SJSA1 (cell line): ENCODE measurements at regions not wholly inside any gene's neighbourhood (a gene's known extent, or its start where the extent isn't known, plus 50 kb on each side); places are given as distances from the start of the nearest gene placed in this dataset.
"Not testable (repeated sequence)": the region's sequence is repeated elsewhere in the genome, so short reads cannot be mapped to it uniquely, and the experiment has no call there.

Source experiments
- DNase-seq, 2 experiments: peaks; one replicate each; pipeline ENCODE4 v3.0.0-alpha.2; 2015 to 2020; ENCODE audit warnings: low spot score in 2 of 2, low read depth in 1 of 2
- H3K27ac ChIP-seq: fragments of 250-450 bp; sonication (Bioruptor Pico); 2 replicates; pipeline ENCODE4 v1.5.1; 2020; ENCODE audit warnings: mild to moderate bottlenecking, moderate library complexity
- H3K27me3 ChIP-seq: fragments of 250-450 bp; sonication (Bioruptor Pico); replicated peaks from 2 replicates; pipeline ENCODE4 v1.5.1; 2020; ENCODE audit warnings: mild to moderate bottlenecking, moderate library complexity
- H3K36me3 ChIP-seq: fragments of 250-450 bp; sonication (Bioruptor Pico); 2 replicates; pipeline ENCODE4 v1.5.1; 2020; ENCODE audit warnings: mild to moderate bottlenecking
- H3K4me1 ChIP-seq: fragments of 250-450 bp; sonication (Bioruptor Pico); replicated peaks from 2 replicates; pipeline ENCODE4 v1.6.1; 2021; ENCODE audit warnings: mild to moderate bottlenecking
- H3K4me3 ChIP-seq: fragments of 250-450 bp; sonication (Bioruptor Pico); 2 replicates; pipeline ENCODE4 v1.5.1; 2020; ENCODE audit warnings: mild to moderate bottlenecking
- H3K9me3 ChIP-seq: fragments of 250-450 bp; sonication (Bioruptor Pico); replicated peaks from 2 replicates; pipeline ENCODE4 v1.5.1; 2020; ENCODE audit warnings: mild to moderate bottlenecking

DNA sequence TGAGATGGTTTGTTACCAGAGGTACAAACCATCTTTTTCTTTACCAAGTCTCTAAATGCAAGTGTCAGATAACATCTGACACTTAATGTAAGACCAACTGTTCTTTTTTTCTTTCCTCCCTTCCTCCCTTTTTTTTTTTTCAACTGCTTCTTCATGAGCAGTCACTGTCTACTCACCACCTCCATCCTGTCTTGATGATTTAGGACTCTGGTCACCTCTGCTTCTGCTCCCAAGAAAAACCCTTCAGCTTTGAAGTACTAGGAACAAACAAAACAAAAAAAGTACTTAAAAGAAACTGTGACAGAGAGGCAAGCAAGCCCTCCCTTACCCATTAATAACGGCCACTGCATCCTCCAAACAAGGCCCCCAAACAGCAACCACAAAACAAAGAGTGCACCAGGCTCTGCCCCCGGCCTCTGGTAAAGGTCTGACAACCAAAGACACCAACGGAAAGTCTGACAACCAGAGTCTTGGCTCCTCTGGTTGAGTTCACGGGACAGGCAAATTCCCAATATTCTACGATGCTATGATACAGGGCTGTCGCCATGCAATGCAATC, 141.0 kb downstream of the ARL4C start:
- no peak overlapping the region for H3K4me3 ChIP-seq
- no peaks in the 10 kb centered on the region for H3K36me3 ChIP-seq
- no peaks in the 10 kb centered on the region for H3K27me3 ChIP-seq
- no peaks in the 10 kb centered on the region for H3K9me3 ChIP-seq
- no peak overlapping the region for H3K27ac ChIP-seq
- DNase-seq = no peak
- no peaks in the 10 kb centered on the region for H3K4me1 ChIP-seq

DNA sequence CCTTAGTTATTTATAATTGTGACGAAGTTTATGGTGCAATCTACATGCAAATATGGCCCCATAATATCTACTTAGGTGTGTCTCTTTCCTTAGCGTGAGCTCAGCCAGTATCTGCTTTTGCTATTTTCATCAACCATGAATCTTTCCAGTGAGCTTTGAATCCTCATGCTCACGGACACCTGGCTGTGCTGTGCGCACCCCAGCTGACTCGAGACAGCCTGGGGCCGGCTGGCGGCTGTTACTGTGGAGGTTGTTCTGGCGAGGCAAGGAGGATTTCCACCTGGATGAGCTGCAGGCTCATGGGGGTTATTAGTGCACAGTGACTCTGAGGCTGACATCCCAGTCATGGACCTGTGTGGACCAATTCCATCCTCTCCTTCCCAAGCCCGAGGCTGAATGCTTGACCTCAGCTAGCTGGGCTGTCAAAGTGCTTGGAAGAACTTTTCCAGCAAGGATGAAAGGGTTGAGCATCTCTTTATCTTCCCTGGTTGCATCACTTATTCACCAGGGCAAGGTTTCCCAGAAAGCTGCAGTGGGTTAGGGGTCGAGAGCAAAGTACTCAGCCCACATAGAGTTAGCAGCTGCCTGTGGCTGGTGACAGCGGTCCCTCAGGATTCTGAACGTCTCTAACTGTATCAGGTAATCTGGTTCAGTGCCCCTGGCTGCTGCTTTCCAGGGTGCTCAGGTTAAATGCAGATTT, 141.7 kb downstream of the ARL4C start:
- no peaks in the 10 kb centered on the region for H3K36me3 ChIP-seq
- no peaks in the 10 kb centered on the region for H3K4me1 ChIP-seq
- H3K9me3 ChIP-seq = no peaks in the 10 kb centered on the region
- no peak overlapping the region for H3K27ac ChIP-seq
- no peak for DNase-seq
- no peaks in the 10 kb centered on the region for H3K27me3 ChIP-seq
- no peak overlapping the region for H3K4me3 ChIP-seq

DNA sequence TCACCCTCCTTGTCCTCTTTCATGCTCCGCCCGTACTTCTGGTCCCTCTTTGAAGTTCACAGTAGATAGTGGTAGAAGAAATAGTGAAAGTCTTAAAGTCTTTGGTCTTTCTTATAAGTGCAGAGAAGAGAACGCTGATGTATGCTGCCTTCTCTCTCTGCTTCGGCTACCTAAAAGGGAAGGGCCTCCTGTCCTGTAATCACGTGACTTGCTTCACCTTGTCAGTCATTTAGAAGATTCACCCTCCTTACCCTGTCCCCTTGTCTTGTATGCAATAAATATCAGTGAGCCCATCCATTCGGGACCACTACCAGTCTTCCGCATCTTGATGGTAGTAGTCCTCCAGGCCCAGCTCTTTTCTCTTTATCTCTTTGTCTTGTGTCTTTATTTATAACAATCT, 144.6 kb downstream of the ARL4C start:
- Histone ChIP-seq H3K4me3 (no peak overlapping the region), H3K27me3 (no peaks in the 10 kb centered on the region), H3K4me1 (no peaks in the 10 kb centered on the region), H3K27ac (no peak overlapping the region), H3K9me3 (no peaks in the 10 kb centered on the region), H3K36me3 (no peaks in the 10 kb centered on the region)
- DNase-seq = no peak

DNA sequence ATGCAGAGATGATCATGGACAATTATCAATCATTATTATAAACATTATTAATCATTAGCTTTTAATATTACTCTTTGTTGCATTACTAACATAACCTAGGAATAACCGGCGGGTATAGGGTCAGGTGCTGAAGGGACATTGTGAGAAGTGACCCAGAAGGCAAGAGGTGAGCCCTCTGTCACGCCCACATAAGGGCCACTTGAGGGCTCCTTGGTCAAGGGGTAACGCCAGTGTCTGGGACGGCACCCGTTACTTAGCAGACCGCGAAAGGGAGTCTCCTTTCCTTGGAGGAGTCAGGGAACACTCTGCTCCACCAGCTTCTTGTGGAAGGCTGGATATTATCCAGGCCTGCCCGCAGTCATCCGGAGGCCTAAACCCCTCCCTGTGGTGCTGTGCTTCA, 145.0 kb downstream of the ARL4C start:
- not testable (repeated sequence) for H3K9me3 ChIP-seq, H3K36me3 ChIP-seq, H3K4me1 ChIP-seq, H3K4me3 ChIP-seq, DNase-seq, H3K27ac ChIP-seq, H3K27me3 ChIP-seq

DNA sequence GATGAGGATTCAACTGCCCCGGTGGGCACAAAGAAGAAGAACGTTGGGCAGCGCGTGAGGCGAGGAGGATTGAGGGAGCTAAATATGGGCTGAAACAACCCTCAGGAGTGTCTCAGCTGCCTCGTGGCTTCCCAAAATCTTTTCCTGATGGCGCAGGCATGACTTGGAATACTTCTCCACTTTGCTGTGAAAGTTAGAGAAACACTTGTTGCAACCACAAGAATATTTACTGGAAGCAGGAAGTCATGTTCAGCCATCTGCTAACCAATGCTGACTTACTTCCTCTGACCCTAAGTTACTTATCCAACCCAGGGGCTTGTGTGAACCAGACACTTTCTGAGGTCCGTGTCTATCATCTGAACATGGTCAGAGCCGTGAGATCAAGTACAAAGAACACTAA, 148.8 kb downstream of the ARL4C start:
- Histone ChIP-seq H3K9me3 (no peaks in the 10 kb centered on the region), H3K27ac (no peak overlapping the region), H3K4me3 (no peak overlapping the region), H3K36me3 (no peaks in the 10 kb centered on the region), H3K27me3 (no peaks in the 10 kb centered on the region), H3K4me1 (no peaks in the 10 kb centered on the region; the same call in 1 of the 2 replicates)
- no peak for DNase-seq

DNA sequence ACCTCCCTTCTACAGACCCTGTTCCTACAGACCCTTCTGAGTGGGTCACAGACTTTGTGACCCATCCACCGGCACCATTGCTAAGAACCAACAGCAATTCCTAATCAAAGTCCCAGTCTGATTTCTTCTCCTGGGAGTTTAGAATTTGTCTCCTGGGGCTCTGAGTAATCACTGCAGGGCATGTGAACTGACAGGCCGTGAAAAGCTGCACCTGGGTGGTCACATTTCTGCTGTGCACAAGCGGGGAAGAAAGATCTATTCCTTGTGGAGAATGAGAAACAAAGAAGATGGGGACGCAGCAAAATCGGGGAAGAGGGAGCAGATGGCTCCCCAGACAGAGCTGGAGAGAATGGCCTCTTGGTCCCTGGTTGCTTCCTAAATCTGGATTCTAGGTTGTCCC, 151.0 kb downstream of the ARL4C start:
- Histone ChIP-seq H3K27ac (no peak overlapping the region), H3K4me1 (peaks cover 6% of the 10 kb centered on the region; the same call in 1 of the 2 replicates), H3K27me3 (no peaks in the 10 kb centered on the region), H3K36me3 (no peaks in the 10 kb centered on the region), H3K9me3 (no peaks in the 10 kb centered on the region), H3K4me3 (no peak overlapping the region)
- DNase-seq = peak in 1 of 2 experiments; percentile 38

DNA sequence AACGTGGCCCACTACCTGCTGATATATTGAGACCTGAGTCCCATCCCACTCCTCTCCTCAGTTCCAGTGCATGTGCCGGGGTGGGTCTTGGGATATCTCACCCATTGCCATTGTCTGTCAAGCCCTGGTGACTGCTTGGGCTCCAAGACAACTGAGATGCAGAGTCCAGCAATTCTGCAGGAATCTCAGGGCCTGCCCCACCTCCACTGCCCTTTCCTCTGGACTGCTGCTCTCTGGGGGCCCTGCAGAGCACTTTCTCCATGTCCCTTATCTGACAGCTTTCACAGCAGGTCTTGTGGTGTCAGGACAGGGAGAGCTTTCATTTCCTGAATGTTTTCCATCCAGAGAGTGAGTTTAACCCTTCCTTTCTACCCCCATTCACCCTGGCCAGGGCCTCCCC, 152.9 kb downstream of the ARL4C start:
- peaks cover 6% of the 10 kb centered on the region; the same call in 1 of the 2 replicates for H3K4me1 ChIP-seq
- no peaks in the 10 kb centered on the region for H3K27me3 ChIP-seq
- H3K36me3 ChIP-seq = no peaks in the 10 kb centered on the region
- no peak overlapping the region for H3K4me3 ChIP-seq
- H3K9me3 ChIP-seq = no peaks in the 10 kb centered on the region
- H3K27ac ChIP-seq = no peak overlapping the region
- no peak for DNase-seq

DNA sequence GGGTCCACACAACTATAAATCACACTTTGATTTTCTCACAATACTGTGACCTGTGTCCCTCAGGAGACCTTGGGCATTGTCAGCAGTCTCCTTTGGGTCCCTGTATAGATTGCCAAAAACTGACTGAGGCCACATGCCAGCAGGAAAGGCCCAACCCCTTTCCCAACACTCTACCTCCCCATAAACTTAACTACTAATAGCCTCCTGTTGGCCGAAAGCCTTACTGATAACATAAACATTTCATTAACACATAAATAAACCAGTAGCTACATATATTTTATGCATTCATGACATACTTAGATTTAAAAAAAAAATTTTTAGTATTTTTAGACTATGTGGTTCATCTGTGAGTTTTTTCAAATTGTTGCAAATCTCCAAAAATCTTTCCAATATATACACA, 153.5 kb downstream of the ARL4C start:
- no peaks in the 10 kb centered on the region for H3K27me3 ChIP-seq
- H3K4me1 ChIP-seq = peaks cover 6% of the 10 kb centered on the region; the same call in 1 of the 2 replicates
- H3K9me3 ChIP-seq = no peaks in the 10 kb centered on the region
- H3K36me3 ChIP-seq = no peaks in the 10 kb centered on the region
- no peak overlapping the region for H3K4me3 ChIP-seq
- no peak overlapping the region for H3K27ac ChIP-seq
- DNase-seq = no peak

DNA sequence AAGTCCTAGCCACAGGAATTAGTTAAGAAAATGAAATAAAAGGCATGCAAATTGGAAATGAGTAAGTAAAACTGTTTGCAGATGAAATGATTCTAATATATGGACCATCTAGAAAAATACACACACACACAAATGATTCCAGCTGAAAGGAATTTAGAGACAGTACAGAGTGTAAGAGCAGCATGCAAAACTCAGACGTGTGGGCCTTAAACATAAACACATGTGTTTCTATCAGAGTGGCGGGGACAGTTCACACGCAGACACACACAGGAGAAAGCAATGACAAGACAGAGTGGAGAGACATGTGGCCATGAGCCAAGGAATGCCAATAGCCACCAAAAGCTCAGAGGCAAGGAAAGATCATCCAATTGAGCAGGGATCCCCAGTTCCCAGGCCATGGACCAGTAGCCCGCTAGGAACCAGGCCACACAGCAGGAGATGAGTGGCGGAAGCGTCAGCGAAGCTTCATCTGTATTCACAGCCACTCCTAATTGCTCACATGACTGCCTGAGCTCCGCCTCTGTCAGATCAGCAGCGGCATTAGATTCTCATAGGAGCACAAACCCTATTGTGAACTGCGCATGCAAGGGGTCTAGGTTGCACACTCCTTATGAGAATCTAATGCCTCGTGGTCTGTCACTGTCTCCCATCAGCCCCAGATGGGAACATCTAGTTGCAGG, 155.4 kb downstream of the ARL4C start:
- H3K4me1 ChIP-seq = peaks cover 6% of the 10 kb centered on the region; the same call in 1 of the 2 replicates
- no peak overlapping the region for H3K4me3 ChIP-seq
- DNase-seq = peak; percentile 61 to 66
- no peaks in the 10 kb centered on the region for H3K9me3 ChIP-seq
- no peaks in the 10 kb centered on the region for H3K27me3 ChIP-seq
- H3K36me3 ChIP-seq = no peaks in the 10 kb centered on the region
- peak overlapping the region; percentile 37 for H3K27ac ChIP-seq

DNA sequence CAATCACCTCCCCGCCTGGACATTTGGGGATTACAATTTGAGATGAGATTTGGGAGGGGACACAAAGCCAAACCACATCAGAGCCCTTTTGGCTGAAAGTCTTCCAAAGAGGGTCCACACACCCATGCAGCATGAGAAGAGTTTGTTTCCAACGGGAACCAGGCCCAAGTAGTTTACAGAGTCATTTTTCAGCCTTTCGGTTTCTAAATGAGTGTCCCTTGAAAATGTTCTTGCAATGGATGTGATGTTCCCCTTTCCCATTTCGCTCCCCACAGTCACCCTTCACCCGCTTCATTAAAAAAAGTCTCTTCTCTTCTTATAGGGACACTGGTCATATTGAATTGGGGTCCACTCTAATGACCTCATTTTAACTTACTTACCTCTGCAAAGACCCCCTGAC, 157.4 kb downstream of the ARL4C start:
- no peaks in the 10 kb centered on the region for H3K27me3 ChIP-seq
- DNase-seq = no peak
- no peak overlapping the region for H3K4me3 ChIP-seq
- no peaks in the 10 kb centered on the region for H3K36me3 ChIP-seq
- H3K9me3 ChIP-seq = no peaks in the 10 kb centered on the region
- peaks cover 6% of the 10 kb centered on the region; the same call in 1 of the 2 replicates for H3K4me1 ChIP-seq
- H3K27ac ChIP-seq = no peak overlapping the region

DNA sequence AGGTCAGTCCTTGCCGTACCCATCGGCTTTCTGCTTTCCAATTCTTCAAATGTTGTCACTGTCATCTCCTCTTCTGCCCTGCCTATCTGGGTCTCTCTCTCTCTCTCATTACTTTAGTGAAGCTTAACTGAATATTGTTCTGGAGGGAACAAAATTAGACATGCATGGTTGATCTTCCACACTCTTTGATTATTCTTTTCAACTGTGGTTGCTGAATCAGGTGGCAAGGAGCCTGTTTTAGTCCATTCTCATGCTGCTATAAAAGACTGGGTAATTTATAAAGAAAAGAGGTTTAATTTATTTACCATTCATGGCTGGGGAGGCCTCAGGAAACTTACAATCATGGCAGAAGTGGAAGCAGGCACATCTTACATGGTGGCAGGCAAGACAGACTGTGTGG, 157.9 kb downstream of the ARL4C start:
- DNase-seq = no peak
- no peak overlapping the region for H3K4me3 ChIP-seq

DNA sequence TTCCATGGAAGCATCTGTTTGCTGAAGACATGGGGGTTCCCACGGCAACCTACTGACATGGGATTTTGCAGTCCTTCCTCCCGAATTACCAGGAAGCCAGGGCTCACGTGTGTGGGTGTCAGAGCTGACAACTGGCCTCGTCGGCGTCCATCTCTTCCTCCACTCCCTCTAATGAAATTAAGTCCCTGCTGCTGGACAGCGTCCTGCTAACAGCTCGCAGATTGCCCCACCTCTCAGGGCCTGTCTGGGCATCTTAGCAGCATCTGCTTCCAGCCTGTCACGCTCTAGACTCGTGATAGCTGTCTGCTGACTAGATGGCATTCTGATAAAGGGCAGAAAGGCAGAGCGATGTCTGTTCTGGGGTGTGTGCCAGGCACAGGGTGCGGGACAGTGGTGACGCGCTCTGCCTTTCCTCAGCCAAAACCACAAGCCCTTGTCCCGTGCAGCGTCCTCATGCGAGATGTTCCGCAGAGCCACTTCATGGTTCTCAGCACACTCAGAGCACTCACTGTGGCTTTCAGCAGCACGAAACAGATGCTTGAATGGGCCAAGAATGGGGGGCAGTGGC, 161.1 kb downstream of the ARL4C start:
- Histone ChIP-seq H3K27ac (no peak overlapping the region), H3K36me3 (no peaks in the 10 kb centered on the region), H3K4me3 (no peak overlapping the region), H3K27me3 (no peaks in the 10 kb centered on the region), H3K4me1 (peaks cover 4% of the 10 kb centered on the region; the same call in 1 of the 2 replicates), H3K9me3 (no peaks in the 10 kb centered on the region)
- peak in 1 of 2 experiments; percentile 10 for DNase-seq

More for the DNA sequence above, 157.9 kb downstream of the ARL4C start:
- Histone ChIP-seq H3K36me3 (no peaks in the 10 kb centered on the region), H3K27ac (no peak overlapping the region), H3K4me1 (peaks cover 10% of the 10 kb centered on the region; the same call in 1 of the 2 replicates), H3K27me3 (no peaks in the 10 kb centered on the region), H3K9me3 (no peaks in the 10 kb centered on the region)

DNA sequence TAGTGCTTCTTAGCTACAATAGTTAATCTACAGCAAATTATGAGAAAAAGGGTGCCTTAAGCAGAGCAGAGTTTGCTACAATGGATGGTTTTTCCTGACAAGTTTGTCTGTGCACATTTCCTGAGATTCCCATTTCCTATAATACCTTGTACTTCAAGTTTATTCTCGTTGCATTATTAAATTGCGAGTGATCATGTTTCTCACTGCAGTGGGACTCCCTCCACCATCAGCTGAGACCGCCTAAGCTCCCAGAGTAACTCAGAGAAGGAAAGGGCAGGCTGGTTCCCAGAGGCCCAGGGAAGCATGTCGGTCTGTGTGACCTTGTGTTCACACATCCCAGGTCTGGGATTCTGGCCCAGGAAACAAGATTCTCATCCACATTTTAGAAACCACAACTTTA, 162.1 kb downstream of the ARL4C start:
- no peak overlapping the region for H3K27ac ChIP-seq

DNA sequence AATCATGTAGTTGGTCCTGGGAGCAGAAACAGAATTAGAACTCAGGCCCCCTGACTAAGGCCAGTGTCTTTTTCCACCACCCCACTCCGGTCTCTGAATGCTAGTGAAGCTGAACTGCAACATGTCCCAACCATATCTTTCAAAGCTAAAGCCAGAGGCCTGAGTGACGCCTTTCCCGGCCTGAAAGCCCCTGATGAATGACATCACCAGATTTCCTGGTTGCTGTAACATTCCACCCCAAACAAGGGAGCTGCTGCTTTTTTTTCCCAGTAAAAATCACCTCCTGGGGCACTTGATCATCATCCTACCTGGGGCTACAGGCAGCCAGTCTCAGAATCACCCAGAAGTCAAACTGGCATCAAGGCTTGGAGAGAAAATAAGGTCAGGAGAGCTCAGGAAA, 162.7 kb downstream of the ARL4C start:
- DNase-seq = no peak
- H3K36me3 ChIP-seq = no peaks in the 10 kb centered on the region
- H3K27ac ChIP-seq = no peak overlapping the region
- H3K9me3 ChIP-seq = no peaks in the 10 kb centered on the region
- H3K4me3 ChIP-seq = no peak overlapping the region
- H3K27me3 ChIP-seq = no peaks in the 10 kb centered on the region
- 0 out of 2 replicates have a peak, but pooled peaks cover 4% of the 10 kb centered on the region for H3K4me1 ChIP-seq

More for the DNA sequence above, 162.1 kb downstream of the ARL4C start:
- Histone ChIP-seq H3K27me3 (no peaks in the 10 kb centered on the region), H3K9me3 (no peaks in the 10 kb centered on the region), H3K36me3 (no peaks in the 10 kb centered on the region), H3K4me1 (0 out of 2 replicates have a peak, but pooled peaks cover 4% of the 10 kb centered on the region), H3K4me3 (no peak overlapping the region)
- DNase-seq = no peak
